GM12873 (cell line): ENCODE measurements at regions not wholly inside any gene's neighbourhood (a gene's known extent, or its start where the extent isn't known, plus 50 kb on each side); places are given as distances from the start of the nearest gene placed in this dataset.

Experiments used
- TF ChIP-seq, protein P1 (sequence below): IDR thresholded peaks from 2 replicates; pipeline ENCODE4 v1.5.1; 2012; ENCODE audit warnings: low read depth, mild to moderate bottlenecking, moderate library complexity, low read length, control low read depth; ENCODE audit not compliant: insufficient read depth; ENCODE audit errors: missing control alignments

DNA sequence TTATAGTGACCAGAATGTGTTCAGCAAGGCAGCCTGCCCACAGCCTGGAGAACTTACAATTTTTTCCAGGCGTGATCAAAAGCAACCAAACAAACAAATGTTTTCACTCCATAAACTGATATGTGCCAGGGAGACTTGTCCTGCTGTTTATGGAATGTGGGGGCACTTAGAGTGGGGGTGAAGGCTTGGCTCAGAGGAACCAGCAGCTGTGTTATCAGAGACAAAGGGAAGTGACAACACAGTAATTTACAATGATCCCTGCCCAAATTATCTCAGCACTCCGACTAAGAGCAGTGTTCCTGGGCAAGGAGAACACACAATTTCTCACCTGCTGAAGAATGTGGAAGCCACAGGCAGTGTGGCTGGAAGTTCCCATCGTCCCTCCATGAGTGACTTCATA, 429.1 kb upstream of the IRX4 start:
- TF ChIP-seq, protein P1, sequence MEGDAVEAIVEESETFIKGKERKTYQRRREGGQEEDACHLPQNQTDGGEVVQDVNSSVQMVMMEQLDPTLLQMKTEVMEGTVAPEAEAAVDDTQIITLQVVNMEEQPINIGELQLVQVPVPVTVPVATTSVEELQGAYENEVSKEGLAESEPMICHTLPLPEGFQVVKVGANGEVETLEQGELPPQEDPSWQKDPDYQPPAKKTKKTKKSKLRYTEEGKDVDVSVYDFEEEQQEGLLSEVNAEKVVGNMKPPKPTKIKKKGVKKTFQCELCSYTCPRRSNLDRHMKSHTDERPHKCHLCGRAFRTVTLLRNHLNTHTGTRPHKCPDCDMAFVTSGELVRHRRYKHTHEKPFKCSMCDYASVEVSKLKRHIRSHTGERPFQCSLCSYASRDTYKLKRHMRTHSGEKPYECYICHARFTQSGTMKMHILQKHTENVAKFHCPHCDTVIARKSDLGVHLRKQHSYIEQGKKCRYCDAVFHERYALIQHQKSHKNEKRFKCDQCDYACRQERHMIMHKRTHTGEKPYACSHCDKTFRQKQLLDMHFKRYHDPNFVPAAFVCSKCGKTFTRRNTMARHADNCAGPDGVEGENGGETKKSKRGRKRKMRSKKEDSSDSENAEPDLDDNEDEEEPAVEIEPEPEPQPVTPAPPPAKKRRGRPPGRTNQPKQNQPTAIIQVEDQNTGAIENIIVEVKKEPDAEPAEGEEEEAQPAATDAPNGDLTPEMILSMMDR = no peak

GRCh38 chr5:2310946-2311345, 428.2 kb upstream of the IRX4 start:
- TF ChIP-seq, protein P1 = no peak

DNA sequence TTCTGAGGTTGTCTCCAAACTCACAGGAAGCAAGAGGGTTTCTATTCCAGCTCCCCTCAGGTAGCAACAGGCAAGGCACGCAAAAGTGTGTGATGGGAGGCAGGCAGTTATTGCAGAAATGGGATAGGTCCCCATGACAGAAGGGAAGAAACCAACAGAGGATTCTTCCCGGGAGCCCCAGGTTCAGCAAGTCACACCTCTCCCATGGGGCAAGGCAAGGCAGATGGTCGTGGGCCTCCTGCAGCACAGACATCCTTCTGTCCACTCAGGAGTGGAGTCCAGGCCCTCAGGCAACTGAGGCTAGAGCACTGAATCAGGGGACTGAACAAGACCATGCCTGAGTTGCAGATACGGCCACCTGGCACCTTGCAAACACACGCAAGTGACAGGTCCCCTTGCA, 424.9 kb upstream of the IRX4 start:
- TF ChIP-seq, protein P1 = no peak

DNA sequence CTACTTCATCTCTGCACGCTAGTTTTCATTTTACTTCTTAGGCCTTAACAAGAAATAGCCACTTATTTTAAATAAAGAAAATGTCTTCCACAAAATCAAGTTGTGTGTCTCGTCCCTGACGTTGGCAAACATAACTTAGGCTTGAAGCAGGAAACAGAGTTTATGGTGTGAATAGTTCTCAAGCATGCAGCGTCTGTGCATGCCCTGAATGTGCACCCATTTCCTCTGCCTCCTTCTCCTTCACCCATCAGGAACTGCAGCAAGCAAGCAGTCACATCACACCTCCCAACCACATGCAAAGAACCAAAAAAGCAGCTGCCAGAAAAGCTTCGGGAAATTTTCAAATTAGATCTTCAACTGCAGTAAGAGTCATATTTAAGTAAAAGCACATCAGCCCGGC, 424.0 kb upstream of the IRX4 start:
- TF ChIP-seq, protein P1 = no peak

- TF ChIP-seq, protein P1 = no peak
These were observed 420.8 kb upstream of the IRX4 start for GRCh38 chr5:2303431-2304100.

- TF ChIP-seq, protein P1 = no peak
These were observed 419.4 kb upstream of the IRX4 start for GRCh38 chr5:2302169-2302568.

- TF ChIP-seq, protein P1 = no peak
These were observed 418.3 kb upstream of the IRX4 start for GRCh38 chr5:2300861-2301574.
